ENCODE measurements at regions not wholly inside any gene's neighbourhood (a gene's known extent, or its start where the extent isn't known, plus 50 kb on each side); places are given as distances from the start of the nearest gene placed in this dataset.

DNA sequence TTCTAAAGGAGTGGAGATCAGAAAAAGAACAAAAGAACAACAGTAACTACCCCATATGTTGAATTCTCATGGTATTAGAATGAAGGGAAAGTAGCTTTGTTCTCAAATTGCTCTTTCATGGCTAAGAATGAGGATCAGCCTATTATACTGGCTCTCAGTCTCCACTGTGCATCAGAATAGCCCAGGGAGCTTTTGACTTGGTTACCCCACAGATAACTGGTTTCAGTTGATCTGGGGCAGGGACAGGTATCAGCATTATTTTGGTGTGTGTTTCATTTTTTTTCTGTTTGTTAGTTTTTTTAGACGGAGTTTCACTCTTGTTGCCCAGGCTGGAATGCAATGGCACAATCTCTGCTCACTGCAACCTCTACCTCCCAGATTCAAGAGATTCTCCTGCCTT lies 311.7 kb upstream of the TLE3 start:
- no peak for TF ChIP-seq ZNF274 (IDR thresholded peaks at IDR 0.05; ENCODE audit: low read depth, low read length)
- H3K4me3 ChIP-seq (ENCODE audit: low read length), result no peak overlapping the region

DNA sequence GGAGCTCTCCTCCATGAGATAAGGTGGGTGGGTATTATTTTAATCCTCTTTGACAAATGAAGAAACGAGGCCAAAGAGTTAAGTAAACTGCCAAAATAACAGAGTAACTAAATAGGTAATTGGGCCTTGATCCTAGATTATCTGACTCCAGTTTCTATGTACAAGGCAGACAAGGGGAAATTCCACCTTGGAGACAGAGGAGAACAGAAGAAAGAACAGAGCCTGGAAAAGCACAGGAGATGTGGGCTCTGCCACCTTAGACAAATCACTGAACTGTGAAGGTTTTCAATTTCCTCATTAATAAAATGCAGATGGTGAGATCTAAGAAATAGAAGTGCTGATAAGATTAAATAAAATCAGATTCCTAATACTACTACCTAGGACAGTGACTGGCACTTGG lies 310.2 kb upstream of the TLE3 start:
- H3K4me3 ChIP-seq (ENCODE audit: low read length), result no peak overlapping the region
- TF ChIP-seq ZNF274 (IDR thresholded peaks at IDR 0.05; ENCODE audit: low read depth, low read length), result no peak

DNA sequence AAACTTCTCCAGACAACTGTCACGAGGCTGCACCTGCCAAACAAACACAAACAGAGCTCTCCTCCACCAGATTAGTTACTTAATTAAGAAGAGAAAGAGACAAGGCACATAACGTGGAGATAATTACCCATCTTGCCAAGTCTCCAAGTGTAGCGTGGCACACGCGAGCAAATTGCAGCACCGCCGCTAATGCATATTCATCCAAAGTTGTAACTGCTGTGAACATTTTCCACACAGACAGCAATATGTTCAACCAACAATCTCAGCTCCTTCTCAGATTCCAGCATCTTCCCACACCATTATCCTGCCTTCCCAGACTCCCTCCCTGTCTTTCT lies 309.6 kb upstream of the TLE3 start:
- no peak for TF ChIP-seq ZNF274 (IDR thresholded peaks at IDR 0.05; ENCODE audit: low read depth, low read length)
- H3K4me3 ChIP-seq (ENCODE audit: low read length), result no peak overlapping the region

DNA sequence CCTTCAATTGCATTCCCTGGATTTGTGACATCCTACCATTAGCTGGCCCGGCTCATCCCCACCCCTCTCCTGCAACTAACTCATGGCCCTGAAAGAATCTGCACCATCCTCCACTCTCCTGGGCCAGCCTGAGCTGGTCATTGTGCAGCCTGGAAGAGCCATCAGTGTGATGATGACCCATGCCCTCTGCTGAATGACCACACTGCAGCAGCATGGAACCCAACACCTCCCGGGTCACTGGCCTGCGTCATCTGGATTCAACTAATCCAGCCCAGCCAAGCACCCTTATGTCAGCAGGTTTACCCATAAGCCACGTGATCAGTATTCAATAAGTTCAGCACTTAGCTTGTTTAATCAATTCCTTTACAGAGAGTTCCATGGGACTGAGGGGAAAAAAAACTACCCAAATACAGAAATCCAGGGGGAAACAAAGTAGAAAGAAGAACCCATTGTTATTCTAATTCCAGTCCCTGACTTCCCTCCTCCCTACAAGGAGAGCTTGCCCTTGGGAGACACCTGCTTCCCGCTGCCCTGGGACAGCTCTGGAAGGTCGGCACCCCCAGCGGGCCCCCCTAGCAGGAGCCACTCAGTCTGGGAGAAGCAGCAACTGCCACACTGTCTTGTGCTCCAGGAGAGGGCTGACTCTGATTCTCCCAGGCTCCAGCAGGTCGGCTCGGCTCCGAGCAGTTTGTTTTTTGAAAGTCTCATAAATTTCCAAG lies 309.1 kb upstream of the TLE3 start:
- no peak overlapping the region for H3K4me3 ChIP-seq (ENCODE audit: low read length)
- no peak for TF ChIP-seq ZNF274 (IDR thresholded peaks at IDR 0.05; ENCODE audit: low read depth, low read length)

DNA sequence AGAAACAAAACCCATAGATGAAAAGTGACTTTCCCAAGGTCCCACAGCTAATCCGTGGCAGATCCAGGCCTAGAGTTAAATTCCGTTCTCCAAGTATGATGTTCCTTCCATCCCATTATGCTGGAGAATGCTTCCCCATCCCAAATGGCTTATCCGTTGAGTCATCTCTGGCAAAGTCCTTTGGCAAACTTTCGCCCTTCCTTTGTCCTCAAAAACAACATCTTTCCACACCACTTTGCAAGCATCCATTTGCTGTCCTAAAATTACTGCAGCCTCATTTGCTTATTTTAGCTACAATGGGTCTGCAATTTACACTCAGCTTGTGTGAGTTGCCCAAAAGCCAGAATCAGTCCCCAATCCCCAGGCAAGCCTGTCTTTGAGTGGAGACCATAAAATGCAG lies 304.0 kb upstream of the TLE3 start:
- H3K4me3 ChIP-seq (ENCODE audit: low read length), result no peak overlapping the region
- no peak for TF ChIP-seq ZNF274 (IDR thresholded peaks at IDR 0.05; ENCODE audit: low read depth, low read length)

DNA sequence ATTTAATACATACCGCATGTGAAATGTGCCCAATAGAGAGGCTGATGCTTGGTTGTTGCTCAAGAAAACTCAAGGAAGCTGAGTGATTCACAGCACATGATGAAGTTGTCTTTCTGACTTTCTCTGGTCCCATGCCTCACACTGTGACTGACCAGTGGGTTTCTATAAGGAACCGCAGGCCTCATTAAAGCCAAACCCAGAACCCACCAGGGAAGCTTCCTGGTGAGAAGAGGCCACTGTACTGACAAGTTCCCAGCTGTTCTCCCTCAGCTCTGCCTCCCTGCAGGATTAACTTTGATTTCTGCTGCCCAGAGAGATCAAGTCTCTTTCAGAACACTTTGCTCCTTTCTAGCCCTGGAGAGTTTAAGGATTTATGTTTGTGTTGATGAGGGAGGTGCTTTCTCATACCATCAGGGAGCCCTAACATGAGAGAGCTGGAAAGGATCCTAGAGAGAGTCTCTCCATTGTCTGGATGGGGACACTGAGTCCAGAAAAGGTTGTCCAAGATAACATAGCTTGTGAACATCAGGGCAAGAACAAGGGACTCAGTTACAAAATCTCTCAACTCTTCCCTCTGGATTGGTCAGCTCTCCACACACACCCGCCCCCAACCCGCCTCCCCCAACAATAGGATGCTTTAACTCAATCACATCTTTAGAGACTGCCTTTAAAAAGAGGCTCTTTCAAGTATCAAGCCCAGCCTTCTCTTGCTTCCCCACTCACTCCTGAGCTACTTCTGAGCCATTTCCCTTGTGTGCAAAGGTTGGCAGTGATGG lies 303.2 kb upstream of the TLE3 start:
- no peak for TF ChIP-seq ZNF274 (IDR thresholded peaks at IDR 0.05; ENCODE audit: low read depth, low read length)
- H3K4me3 ChIP-seq (ENCODE audit: low read length), result no peak overlapping the region

DNA sequence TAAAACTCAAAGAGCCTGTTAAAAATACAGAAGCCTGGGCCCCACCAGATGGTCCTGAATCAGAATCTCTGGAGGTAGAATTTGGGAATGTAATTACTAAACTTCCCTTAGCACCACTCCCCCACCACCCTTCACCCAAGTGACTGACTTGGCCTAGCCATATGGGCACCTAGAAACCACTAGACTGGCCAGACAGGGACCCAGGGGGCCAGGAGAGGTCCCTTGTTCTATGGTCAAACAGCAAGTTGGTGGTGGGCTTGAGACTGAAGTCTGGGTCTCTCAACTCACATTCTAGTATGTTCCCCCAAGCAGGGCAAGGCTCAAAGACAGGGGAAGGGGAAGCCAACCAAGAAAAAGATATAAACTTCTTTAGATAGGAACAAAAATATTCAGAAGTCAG lies 301.5 kb upstream of the TLE3 start:
- no peak overlapping the region for H3K4me3 ChIP-seq (ENCODE audit: low read length)
- no peak for TF ChIP-seq ZNF274 (IDR thresholded peaks at IDR 0.05; ENCODE audit: low read depth, low read length)

DNA sequence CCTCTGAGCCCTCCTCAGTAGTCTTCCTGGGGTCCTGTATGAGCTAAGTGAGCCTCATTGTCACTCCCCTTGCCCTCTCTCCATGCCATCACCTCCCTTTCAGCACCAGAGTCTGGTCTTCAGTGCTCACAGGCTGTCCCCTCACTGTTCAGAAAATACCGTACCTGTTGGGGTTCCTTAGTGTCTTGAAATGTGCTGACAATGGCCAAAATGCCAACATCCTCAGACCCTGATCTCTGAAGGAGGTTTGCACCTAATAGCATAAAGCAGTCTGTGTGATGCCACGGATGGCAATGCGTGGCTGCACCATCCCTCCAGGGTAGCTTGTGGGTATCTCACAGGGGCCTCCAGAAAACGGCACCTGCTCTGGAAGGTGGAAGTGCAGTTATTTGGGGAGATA lies 301.0 kb upstream of the TLE3 start:
- H3K4me3 ChIP-seq (ENCODE audit: low read length), result no peak overlapping the region
- no peak for TF ChIP-seq ZNF274 (IDR thresholded peaks at IDR 0.05; ENCODE audit: low read depth, low read length)

DNA sequence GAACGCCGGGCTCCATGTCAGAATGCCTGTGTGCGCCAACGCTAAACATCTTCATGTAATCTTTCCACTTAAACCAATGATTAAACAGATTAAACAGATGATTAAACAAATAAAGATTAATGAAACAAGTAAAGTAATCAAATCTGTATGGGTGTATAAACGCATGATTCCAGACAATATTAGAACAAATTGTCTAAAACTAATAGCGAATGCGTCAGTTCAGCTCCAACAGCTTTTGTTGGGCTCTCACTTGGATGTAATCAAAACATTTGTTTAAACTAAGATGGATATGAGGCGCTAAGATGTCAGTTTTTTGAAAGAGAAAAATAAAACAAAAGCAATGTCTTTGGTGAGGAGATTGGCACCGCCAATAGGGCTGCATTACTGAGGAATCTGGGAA lies 299.1 kb upstream of the TLE3 start:
- no peak overlapping the region for H3K4me3 ChIP-seq (ENCODE audit: low read length)
- no peak for TF ChIP-seq ZNF274 (IDR thresholded peaks at IDR 0.05; ENCODE audit: low read depth, low read length)

DNA sequence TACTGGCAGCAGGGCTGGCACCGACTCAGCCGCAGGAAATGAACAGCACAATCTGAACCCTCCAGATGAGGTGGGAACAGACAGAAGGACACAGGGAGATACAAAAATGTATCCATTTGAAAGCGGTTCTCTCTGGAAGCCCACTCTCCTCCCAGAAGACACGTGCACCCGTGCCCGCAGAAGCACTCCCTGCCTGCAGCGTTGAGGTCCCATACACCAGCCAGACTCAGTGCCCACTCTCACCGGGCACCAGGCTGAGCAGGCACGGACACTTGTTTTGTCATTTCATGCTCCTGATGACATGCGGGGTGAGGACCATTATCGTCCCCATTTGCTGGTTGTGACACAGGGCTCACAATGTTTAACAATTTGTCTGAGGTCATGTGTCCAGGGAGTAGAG lies 297.4 kb upstream of the TLE3 start:
- TF ChIP-seq ZNF274 (IDR thresholded peaks at IDR 0.05; ENCODE audit: low read depth, low read length), result no peak
- H3K4me3 ChIP-seq (ENCODE audit: low read length), result no peak overlapping the region

DNA sequence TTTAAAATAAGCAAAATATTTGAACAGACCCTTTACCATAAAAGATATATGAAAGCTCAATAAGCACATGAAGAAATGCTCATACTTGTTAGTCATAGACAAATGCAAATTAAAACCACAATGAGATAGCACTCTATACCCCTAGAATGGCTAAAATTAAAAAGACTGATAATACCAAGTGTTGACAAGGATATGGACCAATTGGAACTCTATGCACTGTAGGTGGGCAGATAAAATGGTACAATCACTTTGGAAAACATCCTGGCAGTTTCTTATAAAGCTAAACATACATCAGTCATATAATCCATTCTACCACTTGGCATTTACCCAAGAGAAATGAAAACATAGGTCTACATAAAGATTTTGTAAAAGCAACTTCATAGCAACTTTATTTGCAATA lies 293.0 kb upstream of the TLE3 start:
- no peak for TF ChIP-seq ZNF274 (IDR thresholded peaks at IDR 0.05; ENCODE audit: low read depth, low read length)

DNA sequence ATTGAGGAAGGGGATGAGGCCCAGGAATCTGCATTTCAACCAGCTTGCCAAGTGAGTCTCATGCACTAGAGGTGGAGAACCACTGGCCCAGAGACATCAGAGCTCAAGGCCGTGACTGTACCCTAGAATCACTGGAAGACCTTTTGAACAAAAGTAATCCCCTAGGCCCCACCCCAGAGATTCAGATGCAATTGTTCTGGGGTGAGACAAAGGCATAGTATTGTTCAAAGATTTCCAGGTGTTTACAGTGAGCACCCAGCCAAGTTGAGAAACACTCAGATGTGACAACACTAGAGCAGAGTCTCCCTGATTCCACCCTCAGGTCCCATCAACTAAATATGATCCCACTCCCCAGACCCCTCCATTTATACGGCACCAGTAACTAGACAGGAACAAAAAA lies 290.3 kb upstream of the TLE3 start:
- no peak overlapping the region for H3K4me3 ChIP-seq (ENCODE audit: low read length)
- TF ChIP-seq ZNF274 (IDR thresholded peaks at IDR 0.05; ENCODE audit: low read depth, low read length), result no peak

More for the DNA sequence above, 293.0 kb upstream of the TLE3 start:
- no peak overlapping the region for H3K4me3 ChIP-seq (ENCODE audit: low read length)

DNA sequence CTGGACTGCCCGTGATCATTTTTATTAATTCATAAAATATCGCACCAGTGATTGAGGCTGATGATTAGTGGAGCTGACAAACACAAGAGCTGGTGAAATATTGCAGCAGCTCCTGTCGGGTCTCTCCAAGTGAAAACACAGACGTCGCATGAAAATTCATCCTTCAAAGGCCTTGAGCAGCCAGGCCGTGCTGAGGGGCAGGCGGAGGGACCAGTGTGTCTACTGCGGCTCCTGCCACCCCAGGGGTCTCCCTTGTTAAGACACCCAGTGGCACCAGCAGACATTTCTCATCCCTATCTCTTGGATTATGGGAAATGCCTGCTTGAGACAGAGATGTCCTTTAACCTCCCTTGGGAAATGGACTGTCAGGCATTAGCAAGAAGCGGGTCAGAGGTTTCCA lies 289.4 kb upstream of the TLE3 start:
- no peak for TF ChIP-seq ZNF274 (IDR thresholded peaks at IDR 0.05; ENCODE audit: low read depth, low read length)
- H3K4me3 ChIP-seq (ENCODE audit: low read length), result no peak overlapping the region

DNA sequence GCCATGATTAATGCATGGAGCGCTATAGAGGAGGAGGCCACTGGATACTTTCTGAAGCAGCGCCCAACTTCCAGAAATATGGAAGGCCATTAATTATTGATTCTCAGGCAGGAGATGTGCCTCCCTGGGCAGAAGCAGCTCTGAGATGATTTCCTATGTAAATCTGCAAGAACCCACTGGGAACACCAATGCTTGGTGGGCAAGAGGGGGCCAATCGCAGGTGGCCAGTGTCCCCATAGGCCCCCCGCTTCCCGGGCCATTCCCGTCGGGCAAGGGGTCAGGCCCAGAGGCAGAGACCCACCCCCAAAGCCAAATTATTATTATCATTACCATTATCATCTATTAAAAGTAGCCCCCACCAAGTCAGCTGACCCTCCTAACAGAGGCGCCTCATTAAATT lies 288.0 kb upstream of the TLE3 start:
- no peak overlapping the region for H3K4me3 ChIP-seq (ENCODE audit: low read length)
- TF ChIP-seq ZNF274 (IDR thresholded peaks at IDR 0.05; ENCODE audit: low read depth, low read length), result no peak

DNA sequence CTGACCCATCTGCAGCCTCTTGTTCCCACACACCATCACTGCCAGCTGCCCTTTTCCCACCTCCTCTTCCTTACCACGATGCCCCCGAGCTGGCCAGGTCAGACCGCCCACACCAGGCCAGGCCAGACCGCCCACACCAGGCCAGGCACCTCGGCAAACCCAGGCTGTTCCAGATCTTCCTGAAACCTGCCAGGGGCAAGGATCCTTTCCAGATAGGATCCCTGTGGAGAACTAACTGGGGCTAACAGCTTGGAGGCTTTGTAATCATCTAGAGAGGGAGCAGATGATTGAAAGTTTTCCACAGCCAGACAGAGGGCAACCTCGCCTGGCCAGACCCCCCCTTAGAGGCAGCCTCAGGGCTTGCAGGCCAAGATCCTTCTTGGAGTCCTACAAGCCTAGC lies 287.3 kb upstream of the TLE3 start:
- TF ChIP-seq ZNF274 (IDR thresholded peaks at IDR 0.05; ENCODE audit: low read depth, low read length), result no peak
- H3K4me3 ChIP-seq (ENCODE audit: low read length), result no peak overlapping the region

DNA sequence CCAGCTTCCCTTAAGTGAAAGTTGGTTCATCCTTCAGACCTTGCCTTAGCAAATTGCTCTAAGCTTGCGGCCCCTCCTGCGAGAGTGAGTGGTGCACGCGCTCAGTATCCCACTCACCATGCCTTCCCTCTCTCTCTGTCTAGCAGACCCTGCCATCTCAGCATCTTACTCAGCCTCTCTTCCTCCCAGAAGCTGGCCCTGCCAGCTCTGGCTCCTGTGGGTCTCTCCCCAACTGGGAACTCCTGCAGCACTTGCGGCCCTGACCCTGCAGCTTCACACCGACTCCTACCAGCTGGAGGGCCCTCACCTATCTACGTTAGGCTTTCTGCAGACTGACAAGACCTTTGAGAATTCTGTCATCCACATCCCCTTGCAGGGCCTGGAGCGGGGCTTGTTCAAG lies 286.1 kb upstream of the TLE3 start:
- H3K4me3 ChIP-seq (ENCODE audit: low read length), result no peak overlapping the region
- TF ChIP-seq ZNF274 (IDR thresholded peaks at IDR 0.05; ENCODE audit: low read depth, low read length), result no peak
